GM12878 (cell line): ENCODE measurements at regions not wholly inside any gene's neighbourhood (a gene's known extent, or its start where the extent isn't known, plus 50 kb on each side); places are given as distances from the start of the nearest gene placed in this dataset.

Experiments
- ATAC-seq: fragments of 200-7000 bp; cut with Tn5 transposase; 3 replicates; pipeline ENCODE4 v1.9.1; 2020; ENCODE audit warnings: mild to moderate bottlenecking, moderate library complexity
- BruUV-seq: library from RNA; stranded (reverse); fragments of 400-500 nt; replicated peaks from 2 replicates; lab custom pipeline; 2021; lab: Mats Ljungman, UMichigan
- CTCF ChIA-PET: fragments of 300-600 bp; sonication (Branson Sonifier 250); formaldehyde crosslinking; extraction: SDS; loops from one replicate; lab custom pipeline; 2021; ENCODE audit warnings: inconsistent platforms; lab: Yijun Ruan, JAX
- POLR2A ChIA-PET: fragments of 350-600 bp; formaldehyde crosslinking; extraction: SDS; loops from one replicate; lab custom pipeline; 2021; ENCODE audit warnings: inconsistent platforms; lab: Charles Lee
- RAD21 ChIA-PET: fragments of 300-600 bp; sonication (Branson Sonifier 250); formaldehyde crosslinking; loops from one replicate; lab custom pipeline; 2023; ENCODE audit warnings: antibody characterized with exemption; ENCODE audit not compliant: unreplicated experiment; lab: Charles Lee
- SMC1A ChIA-PET: fragments of 300-600 bp; sonication (Branson Sonifier 250); formaldehyde crosslinking; loops from one replicate; lab custom pipeline; 2023; ENCODE audit not compliant: unreplicated experiment, uncharacterized antibody; lab: Charles Lee
- DNase-seq: peaks from one replicate; pipeline ENCODE4 v3.0.0-alpha.2; 2011; ENCODE audit warnings: low read depth, low spot score
- FAIRE-seq: peaks from 3 replicates; lab custom pipeline; 2011; peaks lifted over from hg19 to GRCh38; lab: Jason Lieb, UNC
- H2AFZ ChIP-seq: 2 replicates; pipeline ENCODE4 v1.6.0; 2011; ENCODE audit warnings: low read depth, low read length, control low read depth; ENCODE audit not compliant: control insufficient read depth
- H3K27ac ChIP-seq: 2 replicates; pipeline ENCODE4 v1.5.1; 2011; ENCODE audit warnings: control low read depth; ENCODE audit not compliant: control insufficient read depth, insufficient read depth
- H3K27me3 ChIP-seq, 2 experiments: replicated peaks in 1 of 2; 2 replicates each; pipeline versions ENCODE4 v1.6.0 to v1.6.1; 2011; ENCODE audit warnings: low read length in 1 of 2; ENCODE audit not compliant: control insufficient read depth in 2 of 2, insufficient read depth in 2 of 2
- H3K36me3 ChIP-seq, 2 experiments: 2 replicates each; pipeline ENCODE4 v1.5.1; 2011; ENCODE audit warnings: low read length in 1 of 2; ENCODE audit not compliant: control insufficient read depth in 2 of 2, insufficient read depth in 2 of 2
- H3K4me1 ChIP-seq: 2 replicates; pipeline ENCODE4 v1.6.1; 2011; ENCODE audit warnings: mild to moderate bottlenecking, low read length, moderate library complexity, mixed read lengths; ENCODE audit not compliant: control insufficient read depth, insufficient read depth
- H3K4me2 ChIP-seq: 2 replicates; pipeline ENCODE4 v1.6.0; 2011; ENCODE audit warnings: control low read depth; ENCODE audit not compliant: control insufficient read depth, insufficient read depth
- H3K4me3 ChIP-seq: fragments of 200-600 bp; sonication (generic); 2 replicates; pipeline ENCODE4 v1.5.1; 2016
- H3K79me2 ChIP-seq: 2 replicates; pipeline ENCODE4 v1.6.0; 2011; ENCODE audit warnings: low read length; ENCODE audit not compliant: control insufficient read depth, insufficient read depth
- H3K9ac ChIP-seq: 2 replicates; pipeline ENCODE4 v1.8.0; 2011; ENCODE audit warnings: low read length, control low read depth, mixed read lengths; ENCODE audit not compliant: control insufficient read depth, insufficient read depth
- H3K9me3 ChIP-seq: replicated peaks from 3 replicates; pipeline ENCODE4 v1.5.1; 2011; ENCODE audit warnings: mild to moderate bottlenecking, low read length; ENCODE audit not compliant: control insufficient read depth, insufficient read depth
- H4K20me1 ChIP-seq: 2 replicates; pipeline ENCODE4 v1.6.0; 2011; ENCODE audit not compliant: control insufficient read depth, insufficient read depth
- BMI1 ChIP-seq: fragments of 450-650 bp; IDR thresholded peaks from 2 replicates; pipeline ENCODE4 v1.6.1; 2016; ENCODE audit warnings: mild to moderate bottlenecking, moderate library complexity, borderline replicate concordance
- CHD4 ChIP-seq: fragments of 200-600 bp; sonication (generic); IDR thresholded peaks from 2 replicates; pipeline ENCODE4 v1.6.1; 2016; ENCODE audit warnings: mild to moderate bottlenecking
- E4F1 ChIP-seq: fragments of 450-650 bp; IDR thresholded peaks from 2 replicates; pipeline ENCODE4 v1.6.1; 2018; ENCODE audit warnings: borderline replicate concordance, mild to moderate bottlenecking; ENCODE audit not compliant: partially characterized antibody
- PAX5 ChIP-seq: IDR thresholded peaks from 2 replicates; pipeline ENCODE4 v1.6.1; 2011; ENCODE audit warnings: low read depth, low read length, borderline replicate concordance
- RBBP5 ChIP-seq: fragments of 200-600 bp; sonication (generic); conservative IDR thresholded peaks from 2 replicates; pipeline ENCODE4 v1.6.1; 2016
- SREBF2 ChIP-seq: IDR thresholded peaks from 2 replicates; pipeline ENCODE4 v1.6.1; 2012; ENCODE audit warnings: mild to moderate bottlenecking, low read length
- WGBS: methylation state at CpG from one replicate; pipeline ENCODE4 v1.1.6; 2016; ENCODE audit warnings: low lambda C conversion rate; ENCODE audit not compliant: insufficient replicate concordance, insufficient coverage; ENCODE audit errors: missing lambda C conversion rate; 5-methylcytosine and 5-hydroxymethylcytosine counted together
- in situ Hi-C: fragments of 300-500 bp; cut with MboI; formaldehyde crosslinking; loops from 9 replicates; pipeline ENCODE4 v1.14.3; 2018; ENCODE audit warnings: mixed read lengths
- intact Hi-C: fragments of 100-400 bp; cut with micrococcal nuclease; formaldehyde crosslinking; loops from one replicate; pipeline ENCODE4 v1.14.2; 2022; ENCODE audit not compliant: unreplicated experiment

GRCh38 chr18:1965541-1965940, 605.8 kb downstream of the METTL4 start:
- 86% methylated on average over 2 of the region's 2 CpGs for WGBS
- ATAC-seq (no peak), DNase-seq (no peak), FAIRE-seq (no peak)
- no peak overlapping the region for H3K9ac ChIP-seq
- no peaks in the 10 kb centered on the region for H3K27me3 ChIP-seq
- in situ Hi-C loops (no loop called here), intact Hi-C loops (no loop called here)
- H3K36me3 ChIP-seq = no peaks in the 10 kb centered on the region
- H3K4me2 ChIP-seq = no peak overlapping the region
- CTCF ChIA-PET = no interaction called here
- no peaks in the 10 kb centered on the region for H3K9me3 ChIP-seq
- H2AFZ ChIP-seq = no peak overlapping the region
- no TSS peak for BruUV-seq
- no peaks in the 10 kb centered on the region for H3K79me2 ChIP-seq
- H3K27ac ChIP-seq = no peak overlapping the region
- SMC1A ChIA-PET = no interaction called here
- POLR2A ChIA-PET = no interaction called here
- no peaks in the 10 kb centered on the region for H4K20me1 ChIP-seq
- RAD21 ChIA-PET = no interaction called here
- no peak overlapping the region for H3K4me3 ChIP-seq
- no peaks in the 10 kb centered on the region for H3K4me1 ChIP-seq
- TF ChIP-seq SREBF2 (no peak), RBBP5 (no peak), BMI1 (no peak), E4F1 (no peak), PAX5 (no peak), CHD4 (no peak)
- TF ChIP-seq, all 136 proteins: peak for 0
